Transverse colon (tissue), 4 donors: ENCODE measurements at regions not wholly inside any gene's neighbourhood (a gene's known extent, or its start where the extent isn't known, plus 50 kb on each side); places are given as distances from the start of the nearest gene placed in this dataset.

Source experiments
- EP300 ChIP-seq: sonication (generic); formaldehyde crosslinking; IDR thresholded peaks from one replicate; pipeline ENCODE4 v1.6.1; 2017; ENCODE audit warnings: antibody characterized with exemption, low read depth
- POLR2A ChIP-seq: fragments of 450-650 bp; IDR thresholded peaks from one replicate; pipeline ENCODE4 v1.6.1; 2016; ENCODE audit warnings: antibody characterized with exemption, mild to moderate bottlenecking, moderate library complexity
- POLR2AphosphoS5 ChIP-seq, 3 donors: sonication (generic); formaldehyde crosslinking; IDR thresholded peaks; one replicate each; pipeline ENCODE4 v1.6.1; 2016; ENCODE audit warnings: antibody characterized with exemption in 3 of 3
- TF ChIP-seq, protein P1 (sequence below), 5 experiments: fragments of 200-600 bp in 3 of 5; fragments of 450-650 bp in 2 of 5; sonication (generic) in 3 of 5; IDR thresholded peaks; 1 replicate in 2 of 5; 2 replicates in 3 of 5; pipeline ENCODE4 v1.5.1; 2016 to 2017; ENCODE audit warnings: antibody characterized with exemption in 5 of 5, inconsistent platforms in 3 of 5, mild to moderate bottlenecking in 2 of 5, moderate library complexity in 1 of 5

DNA sequence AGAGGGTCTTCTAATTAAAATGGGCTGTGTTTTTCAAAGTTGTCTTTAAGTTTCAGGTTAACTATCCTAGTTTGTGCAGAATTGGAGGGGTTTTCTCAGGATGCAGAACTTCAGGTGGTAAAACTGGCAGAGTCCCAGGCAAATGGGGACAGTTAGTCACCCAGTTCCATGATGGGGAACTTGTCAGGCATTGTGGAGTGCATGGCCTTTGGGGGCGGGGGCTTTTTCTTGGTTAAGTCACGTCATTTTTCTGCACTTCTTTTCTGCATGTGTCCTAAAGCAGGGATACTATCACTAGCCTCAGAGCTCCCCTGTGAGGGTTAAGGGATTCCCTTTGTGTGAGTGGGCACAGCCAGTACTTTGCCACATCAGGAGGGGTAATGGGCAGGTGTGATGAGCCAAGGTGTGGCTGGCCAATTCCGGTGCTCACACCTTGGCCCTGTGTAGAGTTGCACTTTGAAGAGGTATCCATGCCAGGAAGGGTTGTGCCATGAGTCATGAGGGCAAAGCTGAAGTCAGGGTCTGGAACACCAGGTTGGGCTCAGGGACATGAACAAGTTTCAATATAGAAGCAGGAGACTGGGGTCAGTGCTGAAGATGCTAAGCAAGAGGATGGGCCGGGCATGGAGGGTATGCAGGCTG is 126.0 kb upstream of the RREB1 start:
- TF ChIP-seq, protein P1, sequence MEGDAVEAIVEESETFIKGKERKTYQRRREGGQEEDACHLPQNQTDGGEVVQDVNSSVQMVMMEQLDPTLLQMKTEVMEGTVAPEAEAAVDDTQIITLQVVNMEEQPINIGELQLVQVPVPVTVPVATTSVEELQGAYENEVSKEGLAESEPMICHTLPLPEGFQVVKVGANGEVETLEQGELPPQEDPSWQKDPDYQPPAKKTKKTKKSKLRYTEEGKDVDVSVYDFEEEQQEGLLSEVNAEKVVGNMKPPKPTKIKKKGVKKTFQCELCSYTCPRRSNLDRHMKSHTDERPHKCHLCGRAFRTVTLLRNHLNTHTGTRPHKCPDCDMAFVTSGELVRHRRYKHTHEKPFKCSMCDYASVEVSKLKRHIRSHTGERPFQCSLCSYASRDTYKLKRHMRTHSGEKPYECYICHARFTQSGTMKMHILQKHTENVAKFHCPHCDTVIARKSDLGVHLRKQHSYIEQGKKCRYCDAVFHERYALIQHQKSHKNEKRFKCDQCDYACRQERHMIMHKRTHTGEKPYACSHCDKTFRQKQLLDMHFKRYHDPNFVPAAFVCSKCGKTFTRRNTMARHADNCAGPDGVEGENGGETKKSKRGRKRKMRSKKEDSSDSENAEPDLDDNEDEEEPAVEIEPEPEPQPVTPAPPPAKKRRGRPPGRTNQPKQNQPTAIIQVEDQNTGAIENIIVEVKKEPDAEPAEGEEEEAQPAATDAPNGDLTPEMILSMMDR (IDR thresholded peaks at IDR 0.05) = no peak
- TF ChIP-seq POLR2A (no peak), EP300 (no peak), POLR2AphosphoS5 (IDR thresholded peaks at IDR 0.05) (no peak)
